ENCODE measurements at regions not wholly inside any gene's neighbourhood (a gene's known extent, or its start where the extent isn't known, plus 50 kb on each side); places are given as distances from the start of the nearest gene placed in this dataset.

GRCh38 chr13:23983671-23984070 lies 86.4 kb upstream of the C1QTNF9B start:
- TF ChIP-seq CTCF (conservative IDR thresholded peaks at IDR 0.05; ENCODE audit: low read depth, low read length): no peak
- no peak overlapping the region for H3K4me3 ChIP-seq (ENCODE audit: low read depth, low read length)
- no peak for DNase-seq (ENCODE audit: low read depth)

- DNase-seq (ENCODE audit: low read depth): peak; percentile 13
- no peak overlapping the region for H3K4me3 ChIP-seq (ENCODE audit: low read depth, low read length)
- no peak for TF ChIP-seq CTCF (conservative IDR thresholded peaks at IDR 0.05; ENCODE audit: low read depth, low read length)
Observed at GRCh38 chr13:23984546-23984945, 87.2 kb upstream of the C1QTNF9B start.

GRCh38 chr13:23985060-23985459 lies 87.8 kb upstream of the C1QTNF9B start:
- peak; percentile 19 for DNase-seq (ENCODE audit: low read depth)
- H3K4me3 ChIP-seq (ENCODE audit: low read depth, low read length): no peak overlapping the region
- TF ChIP-seq CTCF (conservative IDR thresholded peaks at IDR 0.05; ENCODE audit: low read depth, low read length): no peak

- TF ChIP-seq CTCF (conservative IDR thresholded peaks at IDR 0.05; ENCODE audit: low read depth, low read length): no peak
- DNase-seq (ENCODE audit: low read depth): peak; percentile 11
- H3K4me3 ChIP-seq (ENCODE audit: low read depth, low read length): no peak overlapping the region
Observed at GRCh38 chr13:23985839-23986238, 88.5 kb upstream of the C1QTNF9B start.

GRCh38 chr13:23986619-23987018 lies 89.3 kb upstream of the C1QTNF9B start:
- DNase-seq (ENCODE audit: low read depth): peak; percentile 98
- TF ChIP-seq CTCF (conservative IDR thresholded peaks at IDR 0.05; ENCODE audit: low read depth, low read length): no peak
- no peak overlapping the region for H3K4me3 ChIP-seq (ENCODE audit: low read depth, low read length)

GRCh38 chr13:23987331-23987894 lies 90.1 kb upstream of the C1QTNF9B start:
- no peak overlapping the region for H3K4me3 ChIP-seq (ENCODE audit: low read depth, low read length)
- DNase-seq (ENCODE audit: low read depth): peak; percentile 76
- no peak for TF ChIP-seq CTCF (conservative IDR thresholded peaks at IDR 0.05; ENCODE audit: low read depth, low read length)

- H3K4me3 ChIP-seq (ENCODE audit: low read depth, low read length): no peak overlapping the region
Observed at GRCh38 chr13:23988546-23989122, 91.3 kb upstream of the C1QTNF9B start.

More at GRCh38 chr13:23988546-23989122, 91.3 kb upstream of the C1QTNF9B start:
- TF ChIP-seq CTCF (conservative IDR thresholded peaks at IDR 0.05; ENCODE audit: low read depth, low read length): no peak
- DNase-seq (ENCODE audit: low read depth): no peak

Measured in choroid plexus epithelial cell (primary cell).